C1 segment of cervical spinal cord (tissue), 14 donors: ENCODE measurements at regions not wholly inside any gene's neighbourhood (a gene's known extent, or its start where the extent isn't known, plus 50 kb on each side); places are given as distances from the start of the nearest gene placed in this dataset.

Experiments used
- DNase-seq, 14 donors: peaks; one replicate each; lab custom pipeline; 2025; lab: John Stamatoyannopoulos, UW

GRCh38 chr11:24043842-24044241 is 453.0 kb upstream of the LUZP2 start:
- no peak for DNase-seq

- DNase-seq = no peak
Measured at GRCh38 chr11:24046731-24047130, 450.1 kb upstream of the LUZP2 start.

GRCh38 chr11:24056051-24056450 is 440.8 kb upstream of the LUZP2 start:
- no peak for DNase-seq

GRCh38 chr11:24060125-24060524 is 436.7 kb upstream of the LUZP2 start:
- no peak for DNase-seq

- DNase-seq = peak in 1 of 14 donors; percentile 2
Measured at GRCh38 chr11:24064309-24064903, 432.4 kb upstream of the LUZP2 start.

GRCh38 chr11:24068197-24068596 is 428.7 kb upstream of the LUZP2 start:
- no peak for DNase-seq

- DNase-seq = no peak
Measured at GRCh38 chr11:24070435-24070834, 426.4 kb upstream of the LUZP2 start.

- no peak for DNase-seq
Measured at GRCh38 chr11:24078018-24078417, 418.8 kb upstream of the LUZP2 start.

- no peak for DNase-seq
Measured at GRCh38 chr11:24082241-24082640, 414.6 kb upstream of the LUZP2 start.

GRCh38 chr11:24082860-24083259 is 414.0 kb upstream of the LUZP2 start:
- DNase-seq = no peak

- no peak for DNase-seq
Measured at GRCh38 chr11:24084956-24085355, 411.9 kb upstream of the LUZP2 start.

GRCh38 chr11:24086921-24087320 is 409.9 kb upstream of the LUZP2 start:
- no peak for DNase-seq

GRCh38 chr11:24091594-24091993 is 405.3 kb upstream of the LUZP2 start:
- DNase-seq = no peak

- peak in 1 of 14 donors; percentile 6 for DNase-seq
Measured at GRCh38 chr11:24093375-24093774, 403.5 kb upstream of the LUZP2 start.

GRCh38 chr11:24108609-24109008 is 388.2 kb upstream of the LUZP2 start:
- no peak for DNase-seq

- no peak for DNase-seq
Measured at GRCh38 chr11:24122291-24122690, 374.6 kb upstream of the LUZP2 start.

- DNase-seq = no peak
Measured at GRCh38 chr11:24124876-24125275, 372.0 kb upstream of the LUZP2 start.

GRCh38 chr11:24131698-24132097 is 365.2 kb upstream of the LUZP2 start:
- DNase-seq = no peak

- DNase-seq = no peak
Measured at GRCh38 chr11:24132471-24132870, 364.4 kb upstream of the LUZP2 start.

- DNase-seq = no peak
Measured at GRCh38 chr11:24134879-24135589, 361.8 kb upstream of the LUZP2 start.

- DNase-seq = no peak
Measured at GRCh38 chr11:24142062-24142461, 354.8 kb upstream of the LUZP2 start.

GRCh38 chr11:24145411-24145810 is 351.4 kb upstream of the LUZP2 start:
- no peak for DNase-seq

GRCh38 chr11:24153337-24153736 is 343.5 kb upstream of the LUZP2 start:
- DNase-seq = no peak

GRCh38 chr11:24155792-24156191 is 341.1 kb upstream of the LUZP2 start:
- no peak for DNase-seq
